NK-92 treated with Interleukin-12 subunit alpha and Interleukin-12 subunit beta, amount 100 ng/mL, for 24 hours (cell line): ENCODE measurements at regions not wholly inside any gene's neighbourhood (a gene's known extent, or its start where the extent isn't known, plus 50 kb on each side); places are given as distances from the start of the nearest gene placed in this dataset.

ENCODE experiments used
- DNase-seq: peaks from one replicate; lab custom pipeline; 2025; lab: John Stamatoyannopoulos, UW

GRCh38 chr12:93015871-93016751, 87.0 kb upstream of the EEA1 start:
- DNase-seq, result no peak

- DNase-seq, result no peak
These were observed 87.8 kb upstream of the EEA1 start for GRCh38 chr12:93016752-93017350.

GRCh38 chr12:93018610-93019009, 89.5 kb upstream of the EEA1 start:
- DNase-seq, result no peak

GRCh38 chr12:93019212-93019927, 90.3 kb upstream of the EEA1 start:
- DNase-seq, result no peak

GRCh38 chr12:93019975-93020630, 91.0 kb upstream of the EEA1 start:
- DNase-seq, result no peak

GRCh38 chr12:93020631-93021597, 91.8 kb upstream of the EEA1 start:
- DNase-seq, result no peak

GRCh38 chr12:93022603-93023340, 93.7 kb upstream of the EEA1 start:
- no peak for DNase-seq

- no peak for DNase-seq
These were observed 96.3 kb upstream of the EEA1 start for GRCh38 chr12:93025145-93026103.

GRCh38 chr12:93027041-93027440, 97.9 kb upstream of the EEA1 start:
- DNase-seq, result no peak

- no peak for DNase-seq
These were observed 100.0 kb upstream of the EEA1 start for GRCh38 chr12:93029091-93029490.

GRCh38 chr12:93031028-93031427, 101.9 kb upstream of the EEA1 start:
- DNase-seq, result no peak

GRCh38 chr12:93032758-93033157, 103.7 kb upstream of the EEA1 start:
- no peak for DNase-seq

- DNase-seq, result no peak
These were observed 104.9 kb upstream of the EEA1 start for GRCh38 chr12:93033948-93034347.

- DNase-seq, result no peak
These were observed 110.0 kb upstream of the EEA1 start for GRCh38 chr12:93039062-93039461.

- DNase-seq, result no peak
These were observed 110.8 kb upstream of the EEA1 start for GRCh38 chr12:93039930-93040329.

GRCh38 chr12:93040367-93040766, 111.3 kb upstream of the EEA1 start:
- no peak for DNase-seq

- DNase-seq, result no peak
These were observed 112.3 kb upstream of the EEA1 start for GRCh38 chr12:93041416-93041815.

GRCh38 chr12:93042283-93042682, 113.2 kb upstream of the EEA1 start:
- DNase-seq, result no peak

- DNase-seq, result no peak
These were observed 113.6 kb upstream of the EEA1 start for GRCh38 chr12:93042684-93043083.
